IMR-90 (cell line): ENCODE measurements at regions not wholly inside any gene's neighbourhood (a gene's known extent, or its start where the extent isn't known, plus 50 kb on each side); places are given as distances from the start of the nearest gene placed in this dataset.
A peak's percentile ranks its signal among the peaks of the same experiment; 100 is the strongest.

ENCODE experiments used
- ATAC-seq: fragments of 200-7000 bp; cut with Tn5 transposase; 2 replicates; pipeline ENCODE4 v1.9.1; 2020; ENCODE audit warnings: low read depth, mild to moderate bottlenecking, moderate library complexity
- BruUV-seq: library from RNA; stranded (reverse); fragments of 400-500 nt; replicated peaks from 2 replicates; lab custom pipeline; 2021; lab: Mats Ljungman, UMichigan
- CTCF ChIA-PET: fragments of 300-600 bp; formaldehyde crosslinking; extraction: SDS; loops from one replicate; lab custom pipeline; 2021; ENCODE audit warnings: antibody characterized with exemption; lab: Yijun Ruan, JAX
- POLR2A ChIA-PET: fragments of 300-600 bp; sonication (Branson Sonifier 250); formaldehyde crosslinking; loops from one replicate; lab custom pipeline; 2022; ENCODE audit warnings: antibody characterized with exemption; ENCODE audit not compliant: unreplicated experiment; lab: Charles Lee
- DNase-seq: peaks from one replicate; pipeline ENCODE4 v3.0.0; 2013
- H2AFZ ChIP-seq: replicated peaks from 2 replicates; pipeline ENCODE3; 2013; ENCODE audit warnings: low read length, mild to moderate bottlenecking; ENCODE audit not compliant: poor library complexity
- H2AK5ac ChIP-seq: 2 replicates; pipeline ENCODE4 v1.6.1; 2013; ENCODE audit warnings: low read depth, low read length, inconsistent platforms
- H2AK9ac ChIP-seq: replicated peaks from 2 replicates; pipeline ENCODE3; 2013; ENCODE audit warnings: mild to moderate bottlenecking, low read depth, low read length, moderate library complexity; ENCODE audit not compliant: poor library complexity
- H2BK120ac ChIP-seq: 2 replicates; pipeline ENCODE4 v1.6.1; 2013; ENCODE audit warnings: low read depth, low read length, inconsistent platforms
- H2BK15ac ChIP-seq: 3 replicates; pipeline ENCODE4 v1.6.1; 2013; ENCODE audit warnings: low read depth, low read length, inconsistent platforms
- H2BK20ac ChIP-seq: 2 replicates; pipeline ENCODE4 v1.6.1; 2013; ENCODE audit warnings: low read depth, mild to moderate bottlenecking, inconsistent platforms, low read length, moderate library complexity
- H2BK5ac ChIP-seq: 2 replicates; pipeline ENCODE4 v1.6.1; 2013; ENCODE audit warnings: mild to moderate bottlenecking, low read depth, low read length, inconsistent platforms; ENCODE audit not compliant: poor library complexity, severe bottlenecking
- H3K14ac ChIP-seq: replicated peaks from 2 replicates; pipeline ENCODE4 v1.6.1; 2013; ENCODE audit warnings: low read depth, low read length, inconsistent platforms
- H3K18ac ChIP-seq: 2 replicates; pipeline ENCODE4 v1.6.1; 2013; ENCODE audit warnings: low read depth, low read length, control low read depth
- H3K23ac ChIP-seq: 2 replicates; pipeline ENCODE4 v1.6.1; 2013; ENCODE audit warnings: low read depth, low read length, inconsistent platforms
- H3K27ac ChIP-seq: 2 replicates; pipeline ENCODE4 v1.5.1; 2013; ENCODE audit warnings: mild to moderate bottlenecking, control low read depth, low read length; ENCODE audit not compliant: insufficient read depth
- H3K27me3 ChIP-seq: 2 replicates; pipeline ENCODE4 v1.6.1; 2013; ENCODE audit warnings: low read length; ENCODE audit not compliant: control insufficient read depth, insufficient read depth
- H3K36me3 ChIP-seq: 2 replicates; pipeline ENCODE4 v1.6.1; 2013; ENCODE audit warnings: low read length, mixed read lengths; ENCODE audit not compliant: control insufficient read depth, insufficient read depth
- H3K4ac ChIP-seq: 2 replicates; pipeline ENCODE4 v1.6.1; 2013; ENCODE audit warnings: low read depth, low read length, inconsistent platforms
- H3K4me1 ChIP-seq: 2 replicates; pipeline ENCODE4 v1.6.1; 2013; ENCODE audit warnings: low read length, mixed read lengths; ENCODE audit not compliant: control insufficient read depth, insufficient read depth
- H3K4me2 ChIP-seq: 2 replicates; pipeline ENCODE4 v1.6.1; 2013; ENCODE audit warnings: low read depth, mild to moderate bottlenecking, control low read depth, low read length, moderate library complexity
- H3K4me3 ChIP-seq: 2 replicates; pipeline ENCODE4 v1.5.1; 2013; ENCODE audit warnings: low read depth, mild to moderate bottlenecking, control low read depth, low read length, moderate library complexity; ENCODE audit not compliant: insufficient read depth
- H3K56ac ChIP-seq: 2 replicates; pipeline ENCODE4 v1.6.1; 2013; ENCODE audit warnings: low read length, inconsistent platforms; ENCODE audit not compliant: insufficient read depth; ENCODE audit errors: extremely low read depth
- H3K79me1 ChIP-seq, 2 experiments: 2 replicates each; pipeline ENCODE4 v1.6.1; 2013; ENCODE audit warnings: low read length in 2 of 2, inconsistent platforms in 1 of 2, low read depth in 1 of 2
- H3K9ac ChIP-seq: 2 replicates; pipeline ENCODE4 v1.6.1; 2013; ENCODE audit warnings: low read depth, low read length, control low read depth
- H3K9me1 ChIP-seq: 2 replicates; pipeline ENCODE4 v1.6.1; 2013; ENCODE audit warnings: low read length, inconsistent platforms; ENCODE audit not compliant: insufficient read depth
- H3K9me3 ChIP-seq: 2 replicates; pipeline ENCODE4 v1.6.1; 2013; ENCODE audit warnings: low read length; ENCODE audit not compliant: control insufficient read depth, insufficient read depth
- H4K20me1 ChIP-seq: 2 replicates; pipeline ENCODE4 v1.6.1; 2013; ENCODE audit warnings: low read length, inconsistent platforms; ENCODE audit not compliant: insufficient read depth
- H4K5ac ChIP-seq: 2 replicates; pipeline ENCODE4 v1.6.1; 2013; ENCODE audit warnings: mild to moderate bottlenecking, low read depth, low read length, control low read depth
- H4K8ac ChIP-seq, 2 experiments: 2 replicates each; pipeline ENCODE4 v1.6.1; 2013; ENCODE audit warnings: low read depth in 2 of 2, low read length in 2 of 2, control low read depth in 1 of 2, inconsistent platforms in 1 of 2
- H4K91ac ChIP-seq: 2 replicates; pipeline ENCODE4 v1.6.1; 2013; ENCODE audit warnings: low read depth, low read length, inconsistent platforms; ENCODE audit not compliant: insufficient read depth
- BHLHE40 ChIP-seq: fragments of 150-350 bp; IDR thresholded peaks from 2 replicates; pipeline ENCODE4 v1.6.1; 2016; ENCODE audit warnings: mild to moderate bottlenecking, low read depth, low read length
- FOS ChIP-seq: fragments of 150-350 bp; IDR thresholded peaks from 2 replicates; pipeline ENCODE4 v1.6.1; 2016; ENCODE audit warnings: low read depth, low read length
- MXI1 ChIP-seq: IDR thresholded peaks from 2 replicates; pipeline ENCODE4 v1.6.1; 2012; ENCODE audit warnings: low read depth, mild to moderate bottlenecking, low read length, moderate library complexity, borderline replicate concordance
- RCOR1 ChIP-seq: IDR thresholded peaks from 2 replicates; pipeline ENCODE4 v1.6.1; 2012; ENCODE audit warnings: mild to moderate bottlenecking, low read length, improper control_type of control experiment; ENCODE audit not compliant: insufficient replicate concordance
- SMC3 ChIP-seq: fragments of 150-350 bp; IDR thresholded peaks from 2 replicates; pipeline ENCODE4 v1.6.1; 2016; ENCODE audit warnings: low read depth, mild to moderate bottlenecking, antibody characterized with exemption, low read length, moderate library complexity
- WGBS, 2 experiments: methylation state at CpG; one replicate each; pipeline versions ENCODE4 v1.1.5 to v1.1.7; 2013; ENCODE audit warnings: missing lambda C conversion rate in 2 of 2; ENCODE audit not compliant: insufficient read length in 1 of 2; ENCODE audit errors: extremely low coverage in 2 of 2; 5-methylcytosine and 5-hydroxymethylcytosine counted together
- dilution Hi-C: fragments of 300-500 bp; cut with HindIII; formaldehyde crosslinking; loops from one replicate; pipeline ENCODE4 v1.14.3; 2018; ENCODE audit warnings: low sequenced_read_pairs; ENCODE audit not compliant: unreplicated experiment
- in situ Hi-C: fragments of 300-500 bp; cut with MboI; formaldehyde crosslinking; loops from 3 replicates; pipeline ENCODE4 v1.14.3; 2019; ENCODE audit warnings: low sequenced_read_pairs, inconsistent platforms, mixed read lengths
- intact Hi-C: fragments of 100-400 bp; cut with micrococcal nuclease; formaldehyde crosslinking; loops from 2 replicates; pipeline ENCODE4 v1.10.0; 2022
- TF ChIP-seq, protein P1 (sequence below): fragments of 150-350 bp; IDR thresholded peaks from 2 replicates; pipeline ENCODE4 v1.6.1; 2017; ENCODE audit warnings: mild to moderate bottlenecking, antibody characterized with exemption, low read length, low read depth
- TF ChIP-seq, protein P2 (sequence below): fragments of 150-350 bp; IDR thresholded peaks from 2 replicates; pipeline ENCODE4 v1.6.1; 2016; ENCODE audit warnings: low read depth, mild to moderate bottlenecking, low read length, moderate library complexity, borderline replicate concordance

DNA sequence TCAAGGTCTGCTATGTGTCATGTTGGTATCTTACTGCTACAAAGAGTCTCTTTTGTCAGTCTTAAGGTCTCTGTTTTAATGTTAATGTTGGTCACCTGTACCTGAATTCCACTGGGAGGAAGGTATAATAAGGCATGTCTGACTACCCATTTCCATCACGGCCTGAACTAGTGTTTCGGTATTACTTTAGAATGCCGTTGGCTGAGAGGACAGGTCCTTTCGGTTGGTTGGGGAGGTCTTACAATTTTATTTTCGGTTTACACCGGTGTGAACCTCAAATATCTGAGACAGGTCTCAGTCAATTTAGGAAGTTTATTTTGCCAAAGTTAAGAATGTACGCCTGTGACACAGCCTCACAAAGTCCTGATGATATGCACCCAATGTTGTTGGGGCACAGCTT, 154.9 kb upstream of the ABCA1 start:
- POLR2A ChIA-PET: no interaction called here

More for the DNA sequence above, 154.9 kb upstream of the ABCA1 start:
- Histone ChIP-seq H2BK5ac (no peak overlapping the region), H3K27me3 (no peaks in the 10 kb centered on the region), H3K23ac (no peak overlapping the region), H2AK9ac (no peak overlapping the region), H3K4me1 (no peaks in the 10 kb centered on the region), H3K4me2 (no peak overlapping the region), H3K4ac (no peak overlapping the region), H4K5ac (no peak overlapping the region), H4K20me1 (no peaks in the 10 kb centered on the region), H2BK15ac (no peak overlapping the region), H3K56ac (no peak overlapping the region), H3K18ac (peak overlapping the region; percentile 26; the same call in 1 of the 2 replicates), H3K27ac (no peak overlapping the region), H3K9me1 (no peaks in the 10 kb centered on the region), H2AK5ac (no peak overlapping the region), H3K9ac (no peak overlapping the region), H4K91ac (no peak overlapping the region), H3K36me3 (no peaks in the 10 kb centered on the region), H3K4me3 (no peak overlapping the region), H4K8ac (no peak overlapping the region), H2BK120ac (no peak overlapping the region), H3K14ac (no peak overlapping the region), H2BK20ac (no peak overlapping the region), H3K79me1 (no peaks in the 10 kb centered on the region), H2AFZ (no peak overlapping the region), H3K9me3 (no peaks in the 10 kb centered on the region)
- TF ChIP-seq SMC3: no peak
- TF ChIP-seq, protein P1, sequence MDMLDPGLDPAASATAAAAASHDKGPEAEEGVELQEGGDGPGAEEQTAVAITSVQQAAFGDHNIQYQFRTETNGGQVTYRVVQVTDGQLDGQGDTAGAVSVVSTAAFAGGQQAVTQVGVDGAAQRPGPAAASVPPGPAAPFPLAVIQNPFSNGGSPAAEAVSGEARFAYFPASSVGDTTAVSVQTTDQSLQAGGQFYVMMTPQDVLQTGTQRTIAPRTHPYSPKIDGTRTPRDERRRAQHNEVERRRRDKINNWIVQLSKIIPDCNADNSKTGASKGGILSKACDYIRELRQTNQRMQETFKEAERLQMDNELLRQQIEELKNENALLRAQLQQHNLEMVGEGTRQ: no peak
- TF ChIP-seq BHLHE40: no peak
- TF ChIP-seq, protein P2, sequence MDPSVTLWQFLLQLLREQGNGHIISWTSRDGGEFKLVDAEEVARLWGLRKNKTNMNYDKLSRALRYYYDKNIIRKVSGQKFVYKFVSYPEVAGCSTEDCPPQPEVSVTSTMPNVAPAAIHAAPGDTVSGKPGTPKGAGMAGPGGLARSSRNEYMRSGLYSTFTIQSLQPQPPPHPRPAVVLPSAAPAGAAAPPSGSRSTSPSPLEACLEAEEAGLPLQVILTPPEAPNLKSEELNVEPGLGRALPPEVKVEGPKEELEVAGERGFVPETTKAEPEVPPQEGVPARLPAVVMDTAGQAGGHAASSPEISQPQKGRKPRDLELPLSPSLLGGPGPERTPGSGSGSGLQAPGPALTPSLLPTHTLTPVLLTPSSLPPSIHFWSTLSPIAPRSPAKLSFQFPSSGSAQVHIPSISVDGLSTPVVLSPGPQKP: no peak
- no peak for TF ChIP-seq FOS
- TF ChIP-seq MXI1: no peak
- TF ChIP-seq RCOR1: no peak
- BruUV-seq: no TSS peak
- intact Hi-C loops: no loop called here
- 95% methylated on average over 6 of the region's 7 CpGs; no CpG with 5 or more reads in 1 of the 2 experiments for WGBS, 2 experiments
- no peak for ATAC-seq
- CTCF ChIA-PET: no interaction called here
- in situ Hi-C loops: loop anchor here (10.0 kb wide), 1 partner anchor 62 kb away; no protein-coding TSS in a partner anchor
- dilution Hi-C loops: no loop called here
- no peak for DNase-seq
